Vagina (tissue), 2 donors: ENCODE measurements at regions not wholly inside any gene's neighbourhood (a gene's known extent, or its start where the extent isn't known, plus 50 kb on each side); places are given as distances from the start of the nearest gene placed in this dataset.

ENCODE experiments used
- POLR2AphosphoS5 ChIP-seq, 2 donors: sonication (generic); formaldehyde crosslinking; IDR thresholded peaks; one replicate each; pipeline ENCODE4 v1.9.0; 2017; ENCODE audit warnings: antibody characterized with exemption in 2 of 2, mild to moderate bottlenecking in 2 of 2, low read depth in 1 of 2; ENCODE audit not compliant: insufficient read depth in 1 of 2
- TF ChIP-seq, protein P1 (sequence below), 3 experiments: fragments of 450-650 bp in 2 of 3; fragments of 200-600 bp in 1 of 3; sonication (generic) in 1 of 3; IDR thresholded peaks; one replicate each; pipeline ENCODE4 v1.5.1; 2017 to 2019; ENCODE audit warnings: antibody characterized with exemption in 3 of 3, mild to moderate bottlenecking in 2 of 3, moderate library complexity in 2 of 3

DNA sequence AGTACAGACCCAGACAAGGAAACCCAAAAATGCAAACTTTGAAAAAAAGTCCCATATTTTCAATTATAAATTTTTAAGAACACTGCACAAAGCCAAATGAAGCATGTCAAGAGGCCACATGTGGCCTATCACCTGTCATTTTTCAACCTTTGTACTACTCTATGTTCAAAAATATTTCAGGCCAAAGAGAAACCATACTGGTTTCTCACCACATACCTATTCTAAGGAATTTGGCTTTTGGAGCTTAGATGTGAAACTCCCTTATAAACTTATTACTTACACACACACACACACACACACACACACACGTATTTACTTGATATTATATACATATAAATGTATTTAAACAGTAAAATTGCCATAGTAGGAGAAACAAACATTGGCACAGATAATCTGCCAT is 338.7 kb downstream of the TXNL1 start:
- TF ChIP-seq, protein P1, sequence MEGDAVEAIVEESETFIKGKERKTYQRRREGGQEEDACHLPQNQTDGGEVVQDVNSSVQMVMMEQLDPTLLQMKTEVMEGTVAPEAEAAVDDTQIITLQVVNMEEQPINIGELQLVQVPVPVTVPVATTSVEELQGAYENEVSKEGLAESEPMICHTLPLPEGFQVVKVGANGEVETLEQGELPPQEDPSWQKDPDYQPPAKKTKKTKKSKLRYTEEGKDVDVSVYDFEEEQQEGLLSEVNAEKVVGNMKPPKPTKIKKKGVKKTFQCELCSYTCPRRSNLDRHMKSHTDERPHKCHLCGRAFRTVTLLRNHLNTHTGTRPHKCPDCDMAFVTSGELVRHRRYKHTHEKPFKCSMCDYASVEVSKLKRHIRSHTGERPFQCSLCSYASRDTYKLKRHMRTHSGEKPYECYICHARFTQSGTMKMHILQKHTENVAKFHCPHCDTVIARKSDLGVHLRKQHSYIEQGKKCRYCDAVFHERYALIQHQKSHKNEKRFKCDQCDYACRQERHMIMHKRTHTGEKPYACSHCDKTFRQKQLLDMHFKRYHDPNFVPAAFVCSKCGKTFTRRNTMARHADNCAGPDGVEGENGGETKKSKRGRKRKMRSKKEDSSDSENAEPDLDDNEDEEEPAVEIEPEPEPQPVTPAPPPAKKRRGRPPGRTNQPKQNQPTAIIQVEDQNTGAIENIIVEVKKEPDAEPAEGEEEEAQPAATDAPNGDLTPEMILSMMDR (IDR thresholded peaks at IDR 0.05): no peak
- TF ChIP-seq POLR2AphosphoS5 (IDR thresholded peaks at IDR 0.05; ENCODE audit: insufficient read depth in 1 of 2, low read depth in 1 of 2): no peak
